Mammary epithelial cell (primary cell): ENCODE measurements at regions not wholly inside any gene's neighbourhood (a gene's known extent, or its start where the extent isn't known, plus 50 kb on each side); places are given as distances from the start of the nearest gene placed in this dataset.

Source experiments
- CTCF ChIP-seq, 2 donors: IDR thresholded peaks in 1 of 2; conservative IDR thresholded peaks in 1 of 2; 2 replicates each; pipeline ENCODE4 v1.5.1; 2011 to 2012; ENCODE audit warnings: inconsistent platforms in 2 of 2, low read length in 2 of 2, mild to moderate bottlenecking in 2 of 2, control low read depth in 1 of 2, low read depth in 1 of 2; ENCODE audit not compliant: insufficient read depth in 1 of 2; ENCODE audit errors: extremely low read depth in 1 of 2
- EZH2 ChIP-seq: IDR thresholded peaks from 2 replicates; pipeline ENCODE4 v1.6.1; 2012; ENCODE audit warnings: low read length, inconsistent platforms, borderline replicate concordance

- TF ChIP-seq CTCF (conservative IDR thresholded peaks at IDR 0.05 in 1 of 2, IDR thresholded peaks at IDR 0.05 in 1 of 2; ENCODE audit: extremely low read depth in 1 of 2, insufficient read depth in 1 of 2, low read depth in 1 of 2, low read length in 2 of 2) (no peak), EZH2 (no peak)
These were observed 205.7 kb upstream of the TCF21 start for GRCh38 chr6:133683308-133683580.
